Dendritic cell treated with granulocyte-macrophage colony-stimulating factor and Interleukin-4, amounts not matched to agents 40 ng/mL and 50 ng/mL, for 4 days (primary cell): ENCODE measurements at regions not wholly inside any gene's neighbourhood (a gene's known extent, or its start where the extent isn't known, plus 50 kb on each side); places are given as distances from the start of the nearest gene placed in this dataset.

Source experiments
- H3K27ac Mint-ChIP-seq: one replicate; pipeline ENCODE4 v1.8.0; 2022; ENCODE audit warnings: mild to moderate bottlenecking, mixed read lengths
- H3K27me3 Mint-ChIP-seq: one replicate; pipeline ENCODE4 v1.8.0; 2022; ENCODE audit warnings: mild to moderate bottlenecking, mixed read lengths
- H3K36me3 Mint-ChIP-seq: one replicate; pipeline ENCODE4 v1.8.0; 2022; ENCODE audit warnings: low read depth, mixed read lengths
- H3K4me1 Mint-ChIP-seq: one replicate; pipeline ENCODE4 v1.8.0; 2022; ENCODE audit warnings: low read depth, mixed read lengths
- H3K4me3 Mint-ChIP-seq: one replicate; pipeline ENCODE4 v1.8.0; 2022; ENCODE audit warnings: mild to moderate bottlenecking, moderate library complexity, mixed read lengths
- H3K9me3 Mint-ChIP-seq: one replicate; pipeline ENCODE4 v1.8.0; 2022; ENCODE audit warnings: mixed read lengths
- intact Hi-C: fragments of 100-400 bp; cut with micrococcal nuclease; formaldehyde crosslinking; loops from one replicate; pipeline ENCODE4 v1.15.0; 2022

DNA sequence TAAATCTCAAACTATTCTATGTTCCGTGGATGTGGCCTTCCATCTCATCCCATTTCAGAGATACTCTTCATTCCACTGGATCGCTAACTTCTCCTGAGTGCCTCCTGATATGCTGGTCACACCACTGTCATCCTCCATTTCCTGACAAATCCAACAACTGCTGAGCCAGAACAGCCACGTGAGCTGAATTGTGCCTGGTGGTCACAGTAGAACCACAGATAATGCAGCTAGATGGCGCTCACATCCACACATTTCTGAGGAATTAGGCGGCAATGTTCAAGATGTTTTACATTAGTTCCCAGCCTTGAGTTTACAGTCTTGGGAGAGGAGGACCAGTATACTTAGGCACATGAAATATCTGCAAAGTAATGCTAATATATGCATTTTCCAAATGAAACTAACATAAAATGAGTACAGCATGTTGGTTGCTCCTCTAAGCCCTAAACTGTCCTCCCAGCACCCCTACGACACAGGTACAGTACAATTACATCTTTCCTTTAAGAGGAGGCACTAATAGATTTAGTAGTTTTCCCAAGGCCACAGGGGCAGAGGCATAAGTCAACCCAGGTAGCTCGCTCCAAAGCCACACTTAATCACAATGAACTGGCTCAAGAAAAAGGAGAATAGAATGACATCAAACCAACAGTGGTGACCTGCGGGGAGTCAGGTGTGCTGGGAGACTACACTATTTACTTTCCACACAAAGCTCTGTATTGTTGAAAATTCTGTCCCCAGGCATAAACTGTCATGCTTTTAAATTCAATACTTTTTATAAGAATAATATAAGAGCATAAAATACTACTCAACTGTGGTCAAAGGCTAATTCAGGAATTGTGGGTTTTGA is 134.2 kb downstream of the CHIC2 start:
- Mint-ChIP-seq H3K27ac (no peak overlapping the region), H3K4me1 (no peaks in the 10 kb centered on the region), H3K9me3 (no peaks in the 10 kb centered on the region)

GRCh38 chr4:53929311-53929710 is 135.1 kb downstream of the CHIC2 start:
- Mint-ChIP-seq H3K27ac (no peak overlapping the region), H3K27me3 (no peaks in the 10 kb centered on the region), H3K4me3 (no peak overlapping the region), H3K36me3 (no peaks in the 10 kb centered on the region), H3K4me1 (peaks cover 6% of the 10 kb centered on the region), H3K9me3 (no peaks in the 10 kb centered on the region)
- intact Hi-C loops = no loop called here

More for the DNA sequence above, 134.2 kb downstream of the CHIC2 start:
- peaks cover 2% of the 10 kb centered on the region for H3K27me3 Mint-ChIP-seq
- H3K36me3 Mint-ChIP-seq = no peaks in the 10 kb centered on the region
- no peak overlapping the region for H3K4me3 Mint-ChIP-seq
- intact Hi-C loops = loop anchor here (1.0 kb wide), 2 partner anchors 283 to 287 kb away; no protein-coding TSS in a partner anchor

DNA sequence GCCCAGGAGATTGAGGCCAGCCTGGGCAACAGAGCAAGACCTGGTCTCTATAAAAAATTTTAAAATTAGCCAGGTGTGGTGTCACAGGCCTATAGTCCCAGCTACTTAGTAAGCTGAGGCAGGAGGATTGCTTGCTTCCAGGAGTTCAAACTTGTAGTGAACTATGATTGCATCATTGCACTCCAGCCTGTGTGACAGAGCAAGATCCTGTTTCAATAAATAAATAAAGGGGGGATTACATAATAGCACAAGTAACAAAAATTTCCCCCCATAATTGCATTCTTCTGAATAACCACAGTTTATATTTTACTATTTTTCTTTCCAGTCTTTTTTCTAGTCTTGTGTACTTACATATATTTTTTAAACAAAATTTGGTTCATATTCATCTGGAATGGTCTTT is 135.6 kb downstream of the CHIC2 start:
- H3K27me3 Mint-ChIP-seq = no peaks in the 10 kb centered on the region
- H3K9me3 Mint-ChIP-seq = no peaks in the 10 kb centered on the region
- H3K4me3 Mint-ChIP-seq = no peak overlapping the region
- no peak overlapping the region for H3K27ac Mint-ChIP-seq
- intact Hi-C loops = no loop called here
- no peaks in the 10 kb centered on the region for H3K36me3 Mint-ChIP-seq
- peaks cover 6% of the 10 kb centered on the region for H3K4me1 Mint-ChIP-seq

- no peaks in the 10 kb centered on the region for H3K36me3 Mint-ChIP-seq
- peaks cover 9% of the 10 kb centered on the region for H3K4me1 Mint-ChIP-seq
- intact Hi-C loops = no loop called here
- H3K27me3 Mint-ChIP-seq = no peaks in the 10 kb centered on the region
- H3K9me3 Mint-ChIP-seq = no peaks in the 10 kb centered on the region
- H3K4me3 Mint-ChIP-seq = no peak overlapping the region
- H3K27ac Mint-ChIP-seq = no peak overlapping the region
These were observed 139.3 kb downstream of the CHIC2 start for GRCh38 chr4:53925050-53925605.

- no peak overlapping the region for H3K4me3 Mint-ChIP-seq
- H3K27ac Mint-ChIP-seq = no peak overlapping the region
- H3K27me3 Mint-ChIP-seq = no peaks in the 10 kb centered on the region
- no peaks in the 10 kb centered on the region for H3K36me3 Mint-ChIP-seq
- H3K9me3 Mint-ChIP-seq = no peaks in the 10 kb centered on the region
- H3K4me1 Mint-ChIP-seq = peaks cover 16% of the 10 kb centered on the region
- intact Hi-C loops = no loop called here
These were observed 139.9 kb downstream of the CHIC2 start for GRCh38 chr4:53924333-53925049.

DNA sequence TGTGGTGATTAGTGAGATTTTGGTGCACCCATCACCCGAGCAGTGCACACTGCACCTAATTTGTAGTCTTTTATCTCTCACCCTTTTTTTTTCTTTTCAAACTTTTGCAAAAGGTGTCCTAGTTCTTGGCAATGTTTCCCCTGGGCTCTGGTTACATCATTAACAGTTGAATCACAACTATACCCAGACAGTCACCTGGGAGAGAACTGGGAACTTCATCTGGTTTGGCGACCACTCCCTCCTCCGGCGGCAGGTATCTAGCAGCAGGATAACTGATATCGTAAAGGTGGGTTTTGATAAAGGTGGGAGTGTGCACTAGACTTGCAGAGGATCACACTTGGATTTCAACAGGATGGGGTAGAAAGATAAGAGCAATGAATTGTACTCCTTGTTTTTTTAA is 140.5 kb downstream of the CHIC2 start:
- H3K36me3 Mint-ChIP-seq = no peaks in the 10 kb centered on the region
- H3K27ac Mint-ChIP-seq = no peak overlapping the region
- intact Hi-C loops = no loop called here

GRCh38 chr4:53921856-53922255 is 142.5 kb downstream of the CHIC2 start:
- peaks cover 38% of the 10 kb centered on the region for H3K4me1 Mint-ChIP-seq
- intact Hi-C loops = no loop called here
- H3K27me3 Mint-ChIP-seq = no peaks in the 10 kb centered on the region
- no peak overlapping the region for H3K27ac Mint-ChIP-seq
- H3K36me3 Mint-ChIP-seq = no peaks in the 10 kb centered on the region
- H3K4me3 Mint-ChIP-seq = no peak overlapping the region
- no peaks in the 10 kb centered on the region for H3K9me3 Mint-ChIP-seq

More for the DNA sequence above, 140.5 kb downstream of the CHIC2 start:
- H3K4me1 Mint-ChIP-seq = peaks cover 21% of the 10 kb centered on the region
- H3K4me3 Mint-ChIP-seq = no peak overlapping the region
- H3K27me3 Mint-ChIP-seq = no peaks in the 10 kb centered on the region
- no peaks in the 10 kb centered on the region for H3K9me3 Mint-ChIP-seq

- Mint-ChIP-seq H3K27ac (no peak overlapping the region), H3K36me3 (no peaks in the 10 kb centered on the region), H3K27me3 (no peaks in the 10 kb centered on the region), H3K9me3 (no peaks in the 10 kb centered on the region), H3K4me1 (peaks cover 48% of the 10 kb centered on the region), H3K4me3 (no peak overlapping the region)
- intact Hi-C loops = no loop called here
These were observed 143.5 kb downstream of the CHIC2 start for GRCh38 chr4:53920883-53921282.

- intact Hi-C loops = no loop called here
- no peak overlapping the region for H3K4me3 Mint-ChIP-seq
- no peaks in the 10 kb centered on the region for H3K27me3 Mint-ChIP-seq
- H3K36me3 Mint-ChIP-seq = no peaks in the 10 kb centered on the region
- no peaks in the 10 kb centered on the region for H3K9me3 Mint-ChIP-seq
- H3K4me1 Mint-ChIP-seq = peaks cover 56% of the 10 kb centered on the region
- no peak overlapping the region for H3K27ac Mint-ChIP-seq
These were observed 144.3 kb downstream of the CHIC2 start for GRCh38 chr4:53920116-53920515.

DNA sequence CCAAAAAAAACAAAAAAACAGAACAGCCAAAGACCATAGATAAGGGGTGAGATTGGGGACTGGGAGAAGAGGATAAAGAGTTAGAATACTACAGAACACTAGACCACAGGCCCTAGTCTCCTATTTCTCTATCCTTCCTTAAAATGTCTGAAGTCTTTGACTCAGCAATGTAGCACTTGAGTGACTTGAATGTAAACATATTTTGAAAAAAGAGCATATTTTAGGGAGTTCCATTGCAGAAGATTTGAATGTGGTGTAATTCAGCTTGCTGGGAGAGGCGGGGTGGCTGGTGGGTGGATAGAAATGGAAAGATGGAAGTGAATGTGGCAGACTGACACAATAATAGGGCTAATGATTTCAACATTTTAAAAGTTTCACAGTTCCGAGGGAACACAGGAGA is 144.9 kb downstream of the CHIC2 start:
- Mint-ChIP-seq H3K36me3 (no peaks in the 10 kb centered on the region), H3K4me1 (peaks cover 57% of the 10 kb centered on the region), H3K4me3 (no peak overlapping the region), H3K27me3 (no peaks in the 10 kb centered on the region), H3K9me3 (no peaks in the 10 kb centered on the region), H3K27ac (no peak overlapping the region)
- intact Hi-C loops = no loop called here

DNA sequence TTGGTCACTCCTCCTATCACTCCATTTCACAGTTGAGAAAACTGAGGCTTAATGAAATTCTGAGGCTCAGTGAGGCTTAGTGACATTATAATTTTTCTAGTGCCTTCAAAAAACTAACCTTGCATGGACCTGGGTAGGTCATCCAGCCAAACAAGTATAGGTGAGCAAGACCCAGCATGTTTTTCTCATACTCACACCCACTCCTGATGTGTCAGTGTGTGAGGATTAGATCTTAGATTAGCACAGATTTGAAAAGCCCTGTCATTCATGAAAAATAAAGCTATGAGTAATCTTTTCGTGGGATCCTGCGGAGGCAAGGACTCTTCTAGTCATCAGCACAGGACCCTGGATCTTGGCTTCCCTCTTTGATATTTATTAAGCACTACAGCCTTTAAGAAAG is 146.7 kb downstream of the CHIC2 start:
- no peaks in the 10 kb centered on the region for H3K36me3 Mint-ChIP-seq
- no peak overlapping the region for H3K4me3 Mint-ChIP-seq
- peaks cover 72% of the 10 kb centered on the region for H3K4me1 Mint-ChIP-seq
- no peaks in the 10 kb centered on the region for H3K9me3 Mint-ChIP-seq
- H3K27me3 Mint-ChIP-seq = no peaks in the 10 kb centered on the region
- H3K27ac Mint-ChIP-seq = no peak overlapping the region
- intact Hi-C loops = no loop called here

DNA sequence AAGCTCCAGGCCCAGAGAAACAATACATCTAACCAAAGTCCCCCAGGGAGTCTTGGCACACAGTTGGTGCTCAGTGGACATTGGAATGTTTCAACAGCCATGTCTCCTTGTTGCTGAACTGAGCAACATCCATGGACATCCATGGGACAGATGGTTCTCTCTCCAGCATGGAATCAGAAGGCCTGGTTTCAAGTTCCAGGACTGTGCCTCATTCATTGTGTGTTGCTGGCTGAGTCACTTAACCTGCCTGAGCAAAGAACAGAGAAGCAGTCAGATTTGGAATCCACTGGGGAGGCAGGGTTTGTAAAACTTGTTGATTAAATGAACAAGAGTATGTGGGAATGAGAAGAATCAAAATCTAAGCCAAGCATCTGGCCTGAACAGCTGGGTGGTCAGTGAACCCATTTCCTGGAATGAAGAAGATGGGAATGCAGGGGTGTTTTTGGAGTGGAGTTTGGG is 147.9 kb downstream of the CHIC2 start:
- Mint-ChIP-seq H3K27me3 (no peaks in the 10 kb centered on the region), H3K4me1 (peaks cover 77% of the 10 kb centered on the region), H3K9me3 (no peaks in the 10 kb centered on the region), H3K27ac (no peak overlapping the region), H3K4me3 (no peak overlapping the region), H3K36me3 (no peaks in the 10 kb centered on the region)
- intact Hi-C loops = no loop called here

GRCh38 chr4:53914313-53915016 is 149.9 kb downstream of the CHIC2 start:
- Mint-ChIP-seq H3K4me1 (peaks cover 66% of the 10 kb centered on the region), H3K27ac (no peak overlapping the region), H3K9me3 (no peaks in the 10 kb centered on the region), H3K27me3 (no peaks in the 10 kb centered on the region), H3K36me3 (no peaks in the 10 kb centered on the region), H3K4me3 (no peak overlapping the region)
- intact Hi-C loops = no loop called here

DNA sequence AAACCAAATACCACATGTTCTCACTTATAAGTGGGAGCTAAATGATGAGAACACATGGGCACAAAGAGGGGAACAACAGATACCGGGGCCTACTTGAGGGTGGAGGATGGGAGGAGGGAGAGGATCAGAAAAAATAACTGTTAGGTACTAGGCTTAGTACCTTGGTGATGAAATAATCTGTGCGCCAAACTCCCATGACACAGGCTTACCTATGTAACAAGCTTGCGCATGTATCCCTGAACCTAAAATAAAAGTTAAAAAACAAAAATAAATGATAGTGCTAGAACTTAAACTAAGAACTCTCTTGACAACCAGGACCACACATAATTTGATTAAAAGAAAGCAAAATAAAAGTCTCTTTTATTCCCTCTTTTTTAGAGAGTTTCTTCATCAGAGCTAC is 150.6 kb downstream of the CHIC2 start:
- peaks cover 60% of the 10 kb centered on the region for H3K4me1 Mint-ChIP-seq
- H3K4me3 Mint-ChIP-seq = no peak overlapping the region
- no peaks in the 10 kb centered on the region for H3K9me3 Mint-ChIP-seq
- H3K27me3 Mint-ChIP-seq = no peaks in the 10 kb centered on the region
- no peak overlapping the region for H3K27ac Mint-ChIP-seq
- intact Hi-C loops = no loop called here
- no peaks in the 10 kb centered on the region for H3K36me3 Mint-ChIP-seq
